DMS153 treated with DMSO at 0.1 percent for 48 hours (cell line): ENCODE measurements at regions not wholly inside any gene's neighbourhood (a gene's known extent, or its start where the extent isn't known, plus 50 kb on each side); places are given as distances from the start of the nearest gene placed in this dataset.

Source experiments
- DNase-seq: peaks from one replicate; lab custom pipeline; 2025; ENCODE audit not compliant: unreplicated experiment; lab: John Stamatoyannopoulos, UW

DNA sequence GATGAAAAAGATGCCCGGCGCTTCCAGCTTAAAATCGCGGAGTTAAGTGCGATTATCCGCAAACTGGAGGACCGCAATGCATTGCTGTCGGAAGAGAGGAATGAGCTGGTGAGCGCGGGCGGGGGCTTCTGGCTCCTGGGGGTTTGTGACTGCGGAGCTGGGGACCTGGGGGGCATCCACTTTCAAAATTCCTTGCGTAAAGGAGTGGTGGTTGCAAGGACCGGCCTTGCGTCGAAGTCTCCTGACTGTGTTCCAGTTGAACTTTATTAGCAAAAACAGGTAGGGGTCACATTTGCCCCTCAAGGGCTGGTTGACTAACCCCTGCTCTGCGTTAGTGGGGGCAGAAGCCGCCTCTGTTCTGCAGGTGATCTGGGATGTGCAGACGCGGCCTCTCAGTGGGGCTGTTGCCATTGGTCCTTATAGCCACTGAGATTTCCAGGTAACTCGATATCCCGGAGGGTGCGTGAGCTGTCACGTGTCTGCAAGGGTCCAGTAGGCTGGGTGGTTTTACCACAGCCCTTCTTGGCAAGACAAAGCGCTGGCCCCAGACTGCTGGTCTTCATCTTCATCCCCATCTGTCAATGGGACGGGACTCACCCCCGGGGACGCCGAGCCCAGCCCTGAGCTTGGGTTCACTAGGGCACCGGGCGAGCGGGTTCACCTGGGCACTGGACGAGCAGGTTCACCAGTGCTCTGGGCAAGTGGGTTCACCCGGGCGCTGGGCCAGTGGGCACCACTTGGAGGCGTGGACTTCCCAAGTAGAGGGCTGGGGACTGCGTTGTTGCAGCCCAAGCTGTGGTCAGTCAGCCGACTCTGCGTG is 51.5 kb upstream of the DPYSL4 start:
- no peak for DNase-seq

DNA sequence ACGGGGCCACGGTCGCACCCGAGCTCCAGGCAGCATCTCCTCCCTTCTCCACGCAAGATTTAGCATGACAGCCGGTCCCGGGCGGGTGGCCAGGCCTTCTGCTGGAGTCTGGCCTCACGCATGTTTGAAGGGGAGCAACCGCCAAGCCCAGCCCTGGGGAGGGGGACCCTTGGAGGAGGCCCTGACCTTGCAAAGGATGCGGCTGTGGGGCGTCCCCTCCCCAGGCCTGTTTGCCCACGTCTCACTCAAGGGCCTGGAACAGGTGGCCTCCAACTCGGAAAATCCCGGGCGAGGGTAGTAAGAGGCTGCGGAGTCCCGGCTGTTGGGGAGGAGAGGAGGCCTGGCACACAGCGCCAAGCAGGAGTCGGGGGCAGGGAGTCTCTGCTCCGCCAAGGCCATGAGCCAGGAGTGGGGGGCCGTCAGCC is 50.6 kb upstream of the DPYSL4 start:
- no peak for DNase-seq

DNA sequence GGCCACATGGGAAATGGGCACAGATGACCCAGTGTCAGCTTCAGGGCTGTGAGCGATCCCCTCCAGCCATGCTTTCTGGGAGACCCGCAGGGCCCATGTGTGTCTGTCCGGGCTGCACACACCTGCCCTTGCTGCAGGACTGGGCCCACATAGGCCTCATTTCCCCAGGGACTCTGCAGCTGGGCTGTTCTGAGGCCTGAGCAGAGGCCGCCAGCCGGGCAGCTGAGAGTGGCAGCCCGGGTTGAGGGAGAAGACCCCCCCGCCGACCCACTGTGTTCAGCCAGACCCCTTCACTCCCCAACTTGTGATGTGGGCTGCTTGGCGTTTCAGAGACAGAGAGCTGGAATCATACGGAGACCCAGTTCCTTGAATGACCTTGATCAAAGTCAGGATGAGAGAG is 50.1 kb upstream of the DPYSL4 start:
- no peak for DNase-seq
